ENCODE measurements at regions not wholly inside any gene's neighbourhood (a gene's known extent, or its start where the extent isn't known, plus 50 kb on each side); places are given as distances from the start of the nearest gene placed in this dataset.

DNA sequence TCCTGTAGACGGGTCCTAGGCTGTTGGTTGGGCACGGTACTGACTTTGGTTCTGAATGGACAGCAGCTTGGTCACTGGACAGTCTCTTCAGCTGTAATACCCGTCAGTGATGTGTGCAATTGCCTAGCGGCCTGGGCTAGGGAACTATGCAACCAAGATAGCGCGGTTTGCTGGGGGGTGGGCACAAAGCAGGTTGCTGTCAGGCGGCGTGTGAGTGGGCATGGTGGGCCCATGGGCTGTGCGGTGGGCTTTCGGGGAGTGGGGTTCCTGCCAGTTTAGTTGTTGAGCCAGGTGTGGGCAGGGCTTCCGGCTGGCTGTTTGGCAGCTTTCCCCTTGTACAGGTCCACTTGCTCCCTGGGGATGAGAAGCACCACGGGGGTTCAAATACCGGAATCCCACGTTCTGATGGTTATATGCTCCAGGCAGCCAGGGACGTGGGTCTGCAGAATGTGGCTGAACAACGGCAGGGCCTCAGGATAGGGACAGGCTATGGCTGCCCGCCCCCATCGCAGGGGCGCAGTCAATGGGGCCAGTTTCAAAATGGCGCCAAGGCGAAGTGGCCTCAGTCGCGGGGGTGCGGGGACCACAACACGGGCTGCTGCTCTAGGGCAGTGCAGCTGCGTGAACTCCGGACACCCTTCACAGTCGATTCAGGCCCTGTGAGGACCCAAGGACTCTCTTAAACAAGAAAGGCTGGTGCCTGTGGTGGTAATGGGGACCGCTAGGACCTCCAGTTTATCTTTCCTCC is 407.5 kb upstream of the FIGN start:
- Histone ChIP-seq H3K4ac (replicated peaks; ENCODE audit: insufficient read length, low read depth, low read length) (no peak overlapping the region), H3K36me3 (ENCODE audit: control insufficient read depth in 2 of 4, insufficient read depth in 4 of 4, low read length in 3 of 4) (no peaks in the 10 kb centered on the region), H4K20me1 (replicated peaks in 1 of 2; ENCODE audit: control insufficient read depth in 1 of 2, insufficient read depth in 2 of 2, low read length in 2 of 2) (no peaks in the 10 kb centered on the region), H3K9me3 (ENCODE audit: insufficient read depth in 2 of 2, low read depth in 1 of 2, low read length in 1 of 2) (no peaks in the 10 kb centered on the region; a peak in 1 of 4 replicates), H3K56ac (replicated peaks; ENCODE audit: insufficient read length, low read depth, low read length) (no peak overlapping the region), H4K8ac (ENCODE audit: extremely low read depth, insufficient read depth, low read length) (no peak overlapping the region), H4K5ac (ENCODE audit: insufficient read length, low read depth, low read length) (no peak overlapping the region), H3K79me1 (ENCODE audit: low read depth, low read length) (no peaks in the 10 kb centered on the region), H2BK20ac (ENCODE audit: low read length) (no peak overlapping the region), H3K23me2 (ENCODE audit: low read depth, low read length) (no peaks in the 10 kb centered on the region), H3K23ac (ENCODE audit: insufficient read length) (no peak overlapping the region), H3K18ac (ENCODE audit: extremely low read depth, low read length) (no peak overlapping the region), H2BK5ac (ENCODE audit: low read depth, low read length) (no peak overlapping the region), H4K91ac (replicated peaks; ENCODE audit: insufficient read length, low read length) (no peak overlapping the region), H3K14ac (ENCODE audit: insufficient read length) (no peak overlapping the region), H3K4me3 (ENCODE audit: extremely low read depth in 1 of 4, insufficient read depth in 2 of 4, low read depth in 3 of 4, low read length in 4 of 4) (no peak overlapping the region), H3K27ac (ENCODE audit: low read depth, low read length) (no peak overlapping the region), H2BK15ac (ENCODE audit: low read length) (no peak overlapping the region), H3K4me2 (ENCODE audit: insufficient read depth in 1 of 2, low read depth in 2 of 2, low read length in 2 of 2) (no peak overlapping the region), H3K27me3 (replicated peaks in 1 of 4; ENCODE audit: control insufficient read depth in 3 of 4, extremely low read depth in 1 of 4, insufficient read depth in 3 of 4, low read length in 3 of 4) (no peaks in the 10 kb centered on the region), H3K9ac (replicated peaks in 1 of 4; ENCODE audit: extremely low read depth in 1 of 4, low read depth in 3 of 4, low read length in 3 of 4) (no peak overlapping the region), H3K4me1 (replicated peaks in 1 of 4; ENCODE audit: control insufficient read depth in 3 of 4, insufficient read depth in 4 of 4, low read length in 3 of 4) (no peaks in the 10 kb centered on the region), H2AFZ (ENCODE audit: low read length) (no peak overlapping the region), H2BK12ac (ENCODE audit: low read depth, low read length) (no peak overlapping the region), H2AK5ac (ENCODE audit: low read depth, low read length) (no peak overlapping the region), H3K79me2 (ENCODE audit: control insufficient read depth in 1 of 2, insufficient read depth in 2 of 2, low read length in 2 of 2) (no peaks in the 10 kb centered on the region), H2BK120ac (replicated peaks; ENCODE audit: low read depth, low read length) (no peak overlapping the region)
- DNase-seq (ENCODE audit: low read depth in 1 of 2, low spot score in 2 of 2): no peak
- 97% methylated on average over 29 of the region's 29 CpGs; no CpG with 5 or more reads in 1 of the 2 experiments for WGBS, 2 experiments (ENCODE audit: extremely low coverage in 1 of 2, insufficient coverage in 1 of 2, insufficient read length in 1 of 2, insufficient replicate concordance in 2 of 2, low coverage in 1 of 2, low lambda C conversion rate in 2 of 2, missing lambda C conversion rate in 1 of 2)
- no peak for FAIRE-seq
- ChIA-PET POLR2A (ENCODE audit: partially characterized antibody) (no interaction called here), CTCF (ENCODE audit: partially characterized antibody) (interaction anchor here (0.6 kb wide), 1 partner anchor 16 kb away, joined by 3 read pairs; no protein-coding TSS in a partner anchor)

Measured in H1 (cell line).